MCF 10A (cell line): ENCODE measurements at regions not wholly inside any gene's neighbourhood (a gene's known extent, or its start where the extent isn't known, plus 50 kb on each side); places are given as distances from the start of the nearest gene placed in this dataset.

Experiments
- BruUV-seq: library from RNA; stranded (reverse); fragments of 400-500 nt; replicated peaks from 2 replicates; lab custom pipeline; 2021; lab: Mats Ljungman, UMichigan
- CTCF ChIA-PET: fragments of 300-600 bp; sonication (Branson Sonifier 250); formaldehyde crosslinking; extraction: SDS; loops from one replicate; lab custom pipeline; 2021; ENCODE audit warnings: antibody characterized with exemption, inconsistent platforms; lab: Yijun Ruan, JAX
- POLR2A ChIA-PET: fragments of 300-600, 350-650 bp; sonication (Branson Sonifier 250); formaldehyde crosslinking; extraction: SDS; loops from one replicate; lab custom pipeline; 2020; ENCODE audit warnings: antibody characterized with exemption, inconsistent platforms; lab: Yijun Ruan, JAX
- DNase-seq: peaks from one replicate; pipeline ENCODE4 v3.0.0-alpha.2; 2018; ENCODE audit not compliant: unreplicated experiment
- H3K27ac Mint-ChIP-seq: one replicate; pipeline ENCODE4 v1.8.0; 2022; ENCODE audit warnings: mild to moderate bottlenecking, low read depth, mixed read lengths; ENCODE audit not compliant: unreplicated experiment
- H3K27me3 Mint-ChIP-seq: one replicate; pipeline ENCODE4 v1.8.0; 2022; ENCODE audit warnings: mixed read lengths; ENCODE audit not compliant: insufficient read depth, unreplicated experiment
- H3K36me3 Mint-ChIP-seq: one replicate; pipeline ENCODE4 v1.8.0; 2022; ENCODE audit warnings: mild to moderate bottlenecking, moderate library complexity, mixed read lengths; ENCODE audit not compliant: insufficient read depth, unreplicated experiment
- H3K4me1 Mint-ChIP-seq: one replicate; pipeline ENCODE4 v1.8.0; 2022; ENCODE audit warnings: mixed read lengths; ENCODE audit not compliant: insufficient read depth, unreplicated experiment
- H3K4me3 Mint-ChIP-seq: one replicate; pipeline ENCODE4 v1.8.0; 2022; ENCODE audit warnings: mild to moderate bottlenecking, moderate library complexity, mixed read lengths; ENCODE audit not compliant: unreplicated experiment
- H3K9me3 Mint-ChIP-seq: one replicate; pipeline ENCODE4 v1.8.0; 2022; ENCODE audit warnings: mixed read lengths; ENCODE audit not compliant: unreplicated experiment
- CTCF ChIP-seq: fragments of 200-600 bp; IDR thresholded peaks from one replicate; pipeline ENCODE4 v1.8.0; 2022; ENCODE audit warnings: antibody characterized with exemption, mild to moderate bottlenecking; ENCODE audit not compliant: unreplicated experiment
- intact Hi-C: fragments of 100-400 bp; cut with micrococcal nuclease; formaldehyde crosslinking; loops from 2 replicates; pipeline ENCODE4 v1.14.1; 2022

- H3K36me3 Mint-ChIP-seq: no peaks in the 10 kb centered on the region
- BruUV-seq: no TSS peak
- no peak for TF ChIP-seq CTCF
- no peaks in the 10 kb centered on the region for H3K9me3 Mint-ChIP-seq
- no peak for DNase-seq
- intact Hi-C loops: no loop called here
- ChIA-PET CTCF (interaction anchor here (0.7 kb wide), 1 partner anchor 10 kb away, joined by 4 read pairs; no protein-coding TSS in a partner anchor), POLR2A (interaction anchor here (0.9 to 1.0 kb wide), 2 partner anchors 14 to 305 kb away, joined by 3 to 7 read pairs; partner anchors contain the start of gene DUSP10)
- no peaks in the 10 kb centered on the region for H3K27me3 Mint-ChIP-seq
- no peak overlapping the region for H3K4me3 Mint-ChIP-seq
- peaks cover 24% of the 10 kb centered on the region for H3K4me1 Mint-ChIP-seq
- no peak overlapping the region for H3K27ac Mint-ChIP-seq
These were observed 305.5 kb upstream of the DUSP10 start for GRCh38 chr1:222047366-222047765.

DNA sequence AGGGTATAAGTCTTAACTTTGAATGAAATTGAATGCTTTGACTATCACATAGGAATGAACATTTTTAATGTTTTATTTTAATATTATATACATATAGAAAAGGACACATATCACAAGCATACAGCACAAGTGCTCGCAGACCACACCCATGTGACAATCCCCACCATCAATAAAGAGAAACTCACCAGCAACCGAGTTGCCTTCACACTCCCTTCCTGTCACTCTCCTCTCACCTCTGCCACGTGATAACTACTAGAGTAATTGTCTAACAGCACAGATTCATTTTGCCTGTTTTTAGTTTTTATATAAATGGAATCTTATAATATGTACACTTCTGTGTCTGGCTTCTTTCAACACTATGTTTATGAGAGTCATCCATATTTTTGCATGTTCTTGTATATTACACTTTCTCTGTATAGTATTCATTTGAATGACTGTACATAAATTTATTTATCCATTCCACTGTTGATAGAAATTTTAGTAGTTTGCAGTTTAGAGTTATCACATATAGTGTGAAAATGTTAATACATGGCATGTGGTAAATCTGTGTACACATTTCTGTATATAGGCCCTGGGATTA lies 304.9 kb upstream of the DUSP10 start:
- intact Hi-C loops: no loop called here
- DNase-seq: no peak
- H3K4me3 Mint-ChIP-seq: no peak overlapping the region
- no peak overlapping the region for H3K27ac Mint-ChIP-seq
- BruUV-seq: no TSS peak
- H3K27me3 Mint-ChIP-seq: no peaks in the 10 kb centered on the region
- ChIA-PET POLR2A (no interaction called here), CTCF (no interaction called here)
- no peak for TF ChIP-seq CTCF
- H3K4me1 Mint-ChIP-seq: peaks cover 24% of the 10 kb centered on the region
- no peaks in the 10 kb centered on the region for H3K9me3 Mint-ChIP-seq
- H3K36me3 Mint-ChIP-seq: no peaks in the 10 kb centered on the region

DNA sequence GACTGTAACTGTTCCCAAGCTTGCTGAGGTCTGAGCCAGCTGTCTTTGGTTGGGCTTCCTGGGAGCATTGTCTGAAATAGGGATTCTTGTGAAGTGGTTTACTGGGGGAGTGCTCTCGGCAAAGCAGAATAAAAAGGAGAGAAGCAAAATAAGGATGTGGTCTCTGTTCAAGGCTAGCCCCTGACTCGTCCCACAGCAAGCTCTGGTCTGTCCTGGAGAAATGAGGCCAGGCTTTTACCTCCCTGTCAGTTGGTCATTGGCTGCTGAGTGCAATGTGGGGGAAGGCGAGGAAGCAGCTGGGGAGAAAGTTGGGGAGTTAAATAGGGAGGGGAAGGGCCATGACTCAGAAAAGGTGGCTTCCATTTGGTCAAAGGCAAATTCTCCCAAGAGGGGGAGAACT lies 303.9 kb upstream of the DUSP10 start:
- ChIA-PET POLR2A (interaction anchor here (0.5 kb wide), 1 partner anchor 11 kb away, joined by 3 read pairs; no protein-coding TSS in a partner anchor), CTCF (interaction anchor here (0.6 to 0.7 kb wide), 3 partner anchors 36 to 1357 kb away, joined by 3 to 4 read pairs (median 3); no protein-coding TSS in a partner anchor)
- no peaks in the 10 kb centered on the region for H3K27me3 Mint-ChIP-seq
- H3K36me3 Mint-ChIP-seq: no peaks in the 10 kb centered on the region
- no TSS peak for BruUV-seq
- intact Hi-C loops: no loop called here
- H3K4me3 Mint-ChIP-seq: no peak overlapping the region
- H3K9me3 Mint-ChIP-seq: no peaks in the 10 kb centered on the region
- peaks cover 24% of the 10 kb centered on the region for H3K4me1 Mint-ChIP-seq
- DNase-seq: no peak
- no peak for TF ChIP-seq CTCF
- H3K27ac Mint-ChIP-seq: no peak overlapping the region

DNA sequence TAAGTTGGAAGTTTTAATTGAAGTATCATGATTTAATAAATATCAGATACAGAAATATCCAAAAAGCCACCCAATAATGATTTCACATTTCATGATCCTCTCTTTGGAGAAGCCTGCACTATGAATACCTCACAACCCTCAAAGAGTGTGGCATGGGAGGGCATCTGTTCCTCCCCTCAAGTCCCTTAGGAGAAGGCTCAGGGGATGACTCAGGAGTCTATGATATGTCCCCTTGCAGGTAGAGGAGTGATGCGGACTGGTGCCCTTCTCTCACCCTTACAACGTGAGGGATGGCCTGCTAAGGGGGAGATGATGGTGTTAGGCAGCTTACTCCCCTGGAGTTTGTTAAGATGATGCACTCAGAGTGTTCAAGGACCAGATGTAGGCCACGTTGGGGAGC lies 303.3 kb upstream of the DUSP10 start:
- BruUV-seq: no TSS peak
- POLR2A ChIA-PET: interaction anchor here (0.5 kb wide), 1 partner anchor 10 kb away, joined by 3 read pairs; no protein-coding TSS in a partner anchor
- intact Hi-C loops: no loop called here

More for the DNA sequence above, 303.3 kb upstream of the DUSP10 start:
- H3K9me3 Mint-ChIP-seq: no peaks in the 10 kb centered on the region
- H3K4me1 Mint-ChIP-seq: peaks cover 24% of the 10 kb centered on the region
- CTCF ChIA-PET: interaction anchor here (1.0 kb wide), 1 partner anchor 440 kb away, joined by 3 read pairs; no protein-coding TSS in a partner anchor
- no peak overlapping the region for H3K4me3 Mint-ChIP-seq
- no peaks in the 10 kb centered on the region for H3K27me3 Mint-ChIP-seq
- DNase-seq: no peak
- no peak for TF ChIP-seq CTCF
- H3K36me3 Mint-ChIP-seq: no peaks in the 10 kb centered on the region
- H3K27ac Mint-ChIP-seq: no peak overlapping the region
